ENCODE measurements at regions not wholly inside any gene's neighbourhood (a gene's known extent, or its start where the extent isn't known, plus 50 kb on each side); places are given as distances from the start of the nearest gene placed in this dataset.

- no peak overlapping the region for H3K4me3 ChIP-seq
- H3K36me3 ChIP-seq: no peaks in the 10 kb centered on the region
- no peaks in the 10 kb centered on the region for H3K4me1 ChIP-seq
- no peaks in the 10 kb centered on the region for H3K27me3 ChIP-seq
- H3K27ac ChIP-seq: no peak overlapping the region
- DNase-seq (no peak), ATAC-seq (ENCODE audit: low FRiP score in 2 of 2) (no peak)
- TF ChIP-seq, protein P1, sequence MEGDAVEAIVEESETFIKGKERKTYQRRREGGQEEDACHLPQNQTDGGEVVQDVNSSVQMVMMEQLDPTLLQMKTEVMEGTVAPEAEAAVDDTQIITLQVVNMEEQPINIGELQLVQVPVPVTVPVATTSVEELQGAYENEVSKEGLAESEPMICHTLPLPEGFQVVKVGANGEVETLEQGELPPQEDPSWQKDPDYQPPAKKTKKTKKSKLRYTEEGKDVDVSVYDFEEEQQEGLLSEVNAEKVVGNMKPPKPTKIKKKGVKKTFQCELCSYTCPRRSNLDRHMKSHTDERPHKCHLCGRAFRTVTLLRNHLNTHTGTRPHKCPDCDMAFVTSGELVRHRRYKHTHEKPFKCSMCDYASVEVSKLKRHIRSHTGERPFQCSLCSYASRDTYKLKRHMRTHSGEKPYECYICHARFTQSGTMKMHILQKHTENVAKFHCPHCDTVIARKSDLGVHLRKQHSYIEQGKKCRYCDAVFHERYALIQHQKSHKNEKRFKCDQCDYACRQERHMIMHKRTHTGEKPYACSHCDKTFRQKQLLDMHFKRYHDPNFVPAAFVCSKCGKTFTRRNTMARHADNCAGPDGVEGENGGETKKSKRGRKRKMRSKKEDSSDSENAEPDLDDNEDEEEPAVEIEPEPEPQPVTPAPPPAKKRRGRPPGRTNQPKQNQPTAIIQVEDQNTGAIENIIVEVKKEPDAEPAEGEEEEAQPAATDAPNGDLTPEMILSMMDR (IDR thresholded peaks at IDR 0.05): no peak
- TF ChIP-seq POLR2AphosphoS5 (IDR thresholded peaks at IDR 0.05) (no peak), POLR2A (IDR thresholded peaks at IDR 0.05) (no peak), EP300 (IDR thresholded peaks at IDR 0.05) (no peak)
- 83 to 89% methylated on average over 1 of the region's 1 CpG for WGBS, 2 donors
- no peaks in the 10 kb centered on the region for H3K9me3 ChIP-seq
Observed at GRCh38 chr4:28475381-28475780, 1614.7 kb downstream of the STIM2 start.

- ATAC-seq (ENCODE audit: low FRiP score in 2 of 2) (no peak), DNase-seq (no peak)
- WGBS, 2 donors: 66 to 79% methylated on average over 3 of the region's 3 CpGs
- Histone ChIP-seq H3K4me1 (no peaks in the 10 kb centered on the region), H3K36me3 (no peaks in the 10 kb centered on the region), H3K27me3 (no peaks in the 10 kb centered on the region), H3K4me3 (no peak overlapping the region), H3K9me3 (no peaks in the 10 kb centered on the region), H3K27ac (no peak overlapping the region)
- TF ChIP-seq, protein P1 (IDR thresholded peaks at IDR 0.05): no peak
- TF ChIP-seq POLR2A (IDR thresholded peaks at IDR 0.05) (no peak), EP300 (IDR thresholded peaks at IDR 0.05) (no peak), POLR2AphosphoS5 (IDR thresholded peaks at IDR 0.05) (no peak)
Observed at GRCh38 chr4:28479666-28480065, 1619.0 kb downstream of the STIM2 start.

- no peaks in the 10 kb centered on the region for H3K9me3 ChIP-seq
- H3K36me3 ChIP-seq: no peaks in the 10 kb centered on the region
- no peaks in the 10 kb centered on the region for H3K27me3 ChIP-seq
- H3K4me1 ChIP-seq: no peaks in the 10 kb centered on the region
- no peak for ATAC-seq (ENCODE audit: low FRiP score in 2 of 2)
- no peak overlapping the region for H3K4me3 ChIP-seq
- DNase-seq: no peak
- H3K27ac ChIP-seq: no peak overlapping the region
- WGBS, 2 donors: 70 to 80% methylated on average over 4 of the region's 4 CpGs
- TF ChIP-seq POLR2A (IDR thresholded peaks at IDR 0.05) (no peak), EP300 (IDR thresholded peaks at IDR 0.05) (no peak), POLR2AphosphoS5 (IDR thresholded peaks at IDR 0.05) (no peak)
- TF ChIP-seq, protein P1 (IDR thresholded peaks at IDR 0.05): no peak
Observed at GRCh38 chr4:28481565-28481964, 1620.9 kb downstream of the STIM2 start.

DNA sequence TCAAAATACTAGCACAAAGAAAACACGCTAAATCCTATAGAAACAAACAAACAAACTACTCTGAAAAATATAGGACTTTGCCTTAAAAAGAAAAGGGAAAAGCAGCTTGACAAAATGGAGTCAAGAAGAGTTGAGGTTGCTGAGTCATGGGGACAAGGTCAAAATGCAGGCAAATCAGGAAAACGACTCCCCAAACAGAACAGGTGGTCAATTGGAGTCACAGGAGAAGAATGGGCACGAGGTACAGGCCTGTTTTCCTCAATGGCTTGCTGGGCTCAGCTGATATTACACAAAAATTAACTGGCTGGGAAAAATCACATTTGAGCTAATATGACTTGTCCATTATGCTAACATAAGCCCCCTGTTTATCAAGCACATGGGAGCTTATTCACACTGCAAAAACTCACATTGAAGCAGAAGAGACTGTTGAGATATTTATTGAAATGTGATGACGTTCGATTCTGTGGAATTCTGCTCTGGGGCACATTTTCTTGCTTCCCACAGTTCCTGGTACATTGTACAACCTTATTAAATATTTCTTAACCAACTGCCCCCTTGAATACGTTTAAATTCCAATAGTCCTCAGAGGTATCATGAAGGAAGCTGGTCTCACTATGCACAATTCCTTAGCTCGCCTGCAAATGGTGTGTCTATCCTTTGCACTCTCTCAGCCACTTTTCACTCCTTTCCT lies 1622.1 kb downstream of the STIM2 start:
- no peaks in the 10 kb centered on the region for H3K9me3 ChIP-seq
- WGBS, 2 donors: 73 to 74% methylated on average over 7 of the region's 7 CpGs
- no peaks in the 10 kb centered on the region for H3K27me3 ChIP-seq
- no peak for DNase-seq
- no peaks in the 10 kb centered on the region for H3K36me3 ChIP-seq
- TF ChIP-seq, protein P1 (IDR thresholded peaks at IDR 0.05): no peak
- no peak for TF ChIP-seq EP300 (IDR thresholded peaks at IDR 0.05)
- no peak for TF ChIP-seq POLR2A (IDR thresholded peaks at IDR 0.05)
- no peak for TF ChIP-seq POLR2AphosphoS5 (IDR thresholded peaks at IDR 0.05)
- no peaks in the 10 kb centered on the region for H3K4me1 ChIP-seq
- no peak for ATAC-seq (ENCODE audit: low FRiP score in 2 of 2)
- no peak overlapping the region for H3K27ac ChIP-seq
- no peak overlapping the region for H3K4me3 ChIP-seq

DNA sequence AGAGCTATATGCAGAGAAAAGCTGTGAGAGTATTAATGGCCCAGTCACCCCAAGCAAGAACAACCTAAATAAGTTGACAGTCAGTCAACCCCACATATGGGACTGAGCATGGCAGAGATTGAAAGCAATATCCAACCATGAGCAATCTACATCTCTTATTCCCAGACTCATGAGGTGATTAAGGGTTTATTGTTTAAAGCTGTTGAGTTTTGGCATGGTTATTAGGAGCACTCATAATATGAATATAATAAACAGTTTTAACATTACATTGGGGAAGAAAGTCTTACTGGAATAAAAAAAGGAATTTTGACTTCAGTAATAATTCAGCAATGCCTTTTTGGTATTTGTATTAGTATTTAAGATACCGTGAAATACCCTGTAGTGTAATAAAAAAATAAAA lies 1627.4 kb downstream of the STIM2 start:
- WGBS, 2 donors: 74 to 89% methylated on average over 1 of the region's 1 CpG
- H3K27ac ChIP-seq: no peak overlapping the region
- no peaks in the 10 kb centered on the region for H3K36me3 ChIP-seq
- no peaks in the 10 kb centered on the region for H3K9me3 ChIP-seq
- no peak for ATAC-seq (ENCODE audit: low FRiP score in 2 of 2)
- no peak for DNase-seq
- no peak overlapping the region for H3K4me3 ChIP-seq
- H3K4me1 ChIP-seq: no peaks in the 10 kb centered on the region
- no peaks in the 10 kb centered on the region for H3K27me3 ChIP-seq
- TF ChIP-seq POLR2A (IDR thresholded peaks at IDR 0.05): no peak
- TF ChIP-seq EP300 (IDR thresholded peaks at IDR 0.05): no peak
- no peak for TF ChIP-seq POLR2AphosphoS5 (IDR thresholded peaks at IDR 0.05)
- TF ChIP-seq, protein P1 (IDR thresholded peaks at IDR 0.05): no peak
